Mucosa of rectum (tissue), 2 donors: ENCODE measurements at regions not wholly inside any gene's neighbourhood (a gene's known extent, or its start where the extent isn't known, plus 50 kb on each side); places are given as distances from the start of the nearest gene placed in this dataset.

Source experiments
- H3K27ac ChIP-seq, 2 donors: one replicate each; pipeline ENCODE4 v1.7.0; 2013; ENCODE audit warnings: inconsistent platforms in 2 of 2, low read depth in 2 of 2, low read length in 2 of 2
- H3K27me3 ChIP-seq, 2 donors: one replicate each; pipeline ENCODE4 v1.7.0; 2013; ENCODE audit warnings: low read length in 2 of 2; ENCODE audit not compliant: control insufficient read depth in 2 of 2, insufficient read depth in 2 of 2
- H3K36me3 ChIP-seq, 2 donors: one replicate each; pipeline ENCODE4 v1.7.0; 2013; ENCODE audit warnings: low read length in 2 of 2; ENCODE audit not compliant: control insufficient read depth in 2 of 2, insufficient read depth in 2 of 2
- H3K4me1 ChIP-seq, 2 donors: one replicate each; pipeline ENCODE4 v1.7.0; 2013; ENCODE audit warnings: low read length in 2 of 2, mild to moderate bottlenecking in 1 of 2; ENCODE audit not compliant: control insufficient read depth in 2 of 2, insufficient read depth in 2 of 2
- H3K4me3 ChIP-seq, 2 donors: one replicate each; pipeline ENCODE4 v1.7.0; 2013; ENCODE audit warnings: low read length in 2 of 2
- H3K9ac ChIP-seq, 2 donors: one replicate each; pipeline ENCODE4 v1.7.0; 2013; ENCODE audit warnings: low read length in 2 of 2, low read depth in 1 of 2, mild to moderate bottlenecking in 1 of 2
- H3K9me3 ChIP-seq, 2 donors: one replicate each; pipeline ENCODE4 v1.7.0; 2013; ENCODE audit warnings: low read length in 2 of 2; ENCODE audit not compliant: control insufficient read depth in 2 of 2
- donor health status: healthy.
- donor health status: Normal muscosa, but diverticular disease.

GRCh38 chr6:141618180-141618581, 514.5 kb upstream of the GJE1 start:
- Histone ChIP-seq H3K4me1 (no peaks in the 10 kb centered on the region), H3K27ac (no peak overlapping the region), H3K36me3 (no peaks in the 10 kb centered on the region), H3K9ac (no peak overlapping the region), H3K4me3 (no peak overlapping the region), H3K27me3 (no peaks in the 10 kb centered on the region), H3K9me3 (no peaks in the 10 kb centered on the region)

DNA sequence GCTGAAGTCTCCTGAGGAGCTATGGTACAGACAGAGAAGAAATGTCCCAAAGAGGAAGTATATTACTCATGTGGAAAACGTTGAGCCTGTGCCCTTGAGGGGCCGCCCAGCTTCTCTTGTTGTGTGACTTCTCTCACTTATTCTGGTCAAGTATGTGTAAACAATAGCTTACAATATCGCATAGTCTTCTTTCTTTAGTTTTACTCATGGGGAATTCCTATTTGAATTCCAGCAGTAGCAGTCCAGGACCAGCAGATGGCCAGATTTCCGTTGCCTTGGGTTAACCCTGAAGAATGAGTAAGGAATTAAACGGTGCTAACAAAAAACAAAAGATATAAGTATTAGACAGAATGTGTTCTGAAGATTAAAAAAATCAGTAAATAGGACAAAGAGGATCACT, 522.0 kb upstream of the GJE1 start:
- no peak overlapping the region for H3K4me3 ChIP-seq
- no peak overlapping the region for H3K9ac ChIP-seq
- no peaks in the 10 kb centered on the region for H3K4me1 ChIP-seq
- no peaks in the 10 kb centered on the region for H3K27me3 ChIP-seq
- peaks cover 0 to 4% of the 10 kb centered on the region in 2 donors for H3K9me3 ChIP-seq
- no peaks in the 10 kb centered on the region for H3K36me3 ChIP-seq
- H3K27ac ChIP-seq: no peak overlapping the region

DNA sequence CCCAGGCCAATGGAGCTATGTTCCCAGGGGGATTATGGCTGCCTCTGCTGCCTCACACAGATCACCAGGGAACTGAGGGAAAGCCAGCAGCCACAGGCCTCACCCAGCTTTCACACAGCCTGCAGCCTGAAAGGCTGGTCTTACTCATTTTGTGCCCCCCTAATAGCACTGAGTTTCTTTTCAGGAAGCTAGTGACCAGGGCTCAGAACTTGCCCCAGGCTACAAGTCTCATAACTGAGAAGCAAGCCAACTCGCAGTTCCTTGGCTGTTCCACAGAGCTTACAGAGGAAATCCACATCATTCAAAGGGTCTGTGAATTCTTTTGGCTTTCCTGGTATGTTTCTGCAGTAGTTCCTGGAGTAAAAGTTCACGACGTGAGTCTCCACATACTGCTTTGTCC, 524.8 kb upstream of the GJE1 start:
- H3K9ac ChIP-seq: no peak overlapping the region
- H3K4me1 ChIP-seq: no peaks in the 10 kb centered on the region
- H3K27ac ChIP-seq: no peak overlapping the region
- peaks cover 0 to 4% of the 10 kb centered on the region in 2 donors for H3K9me3 ChIP-seq
- no peak overlapping the region for H3K4me3 ChIP-seq
- H3K36me3 ChIP-seq: no peaks in the 10 kb centered on the region
- no peaks in the 10 kb centered on the region for H3K27me3 ChIP-seq

DNA sequence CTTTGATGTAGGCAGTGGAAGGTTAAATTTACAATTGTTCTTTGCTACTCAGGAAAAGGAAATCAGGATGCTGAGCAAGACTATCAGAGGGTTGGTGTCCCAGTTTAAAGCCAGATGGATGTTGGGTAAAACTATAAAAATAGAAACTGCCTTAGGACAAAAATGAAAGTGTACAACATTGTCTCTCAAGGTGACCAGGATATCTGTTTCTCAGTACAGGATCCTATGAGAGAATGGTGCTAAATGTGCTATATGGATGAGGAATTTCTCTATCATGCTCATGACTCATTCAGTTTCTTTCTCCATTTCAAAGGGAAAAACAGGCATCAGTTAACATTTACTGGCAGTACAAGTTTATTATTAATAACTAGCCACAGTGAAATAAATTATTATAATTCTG, 534.2 kb upstream of the GJE1 start:
- Histone ChIP-seq H3K27ac (no peak overlapping the region), H3K4me1 (no peaks in the 10 kb centered on the region), H3K27me3 (no peaks in the 10 kb centered on the region), H3K36me3 (no peaks in the 10 kb centered on the region), H3K4me3 (no peak overlapping the region), H3K9ac (no peak overlapping the region), H3K9me3 (no peaks in the 10 kb centered on the region)

DNA sequence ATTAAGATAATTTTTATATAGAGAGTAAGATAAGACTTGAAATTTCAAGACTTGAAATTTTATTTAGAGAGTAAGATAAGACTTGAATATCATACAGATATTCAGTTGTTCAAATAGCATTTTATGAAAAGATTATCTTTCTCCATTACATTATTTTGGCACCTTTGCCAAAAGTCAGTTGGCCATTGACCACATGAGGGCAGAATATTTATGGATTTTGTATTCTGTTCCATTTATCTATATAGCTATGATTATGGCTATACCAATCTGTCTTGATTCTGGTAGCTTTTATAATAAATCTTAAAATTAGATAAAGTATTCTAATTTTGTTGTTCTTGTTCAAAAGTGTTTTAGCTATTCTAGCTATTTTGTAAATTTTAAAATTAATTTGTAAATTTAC, 537.9 kb upstream of the GJE1 start:
- no peaks in the 10 kb centered on the region for H3K9me3 ChIP-seq
- no peak overlapping the region for H3K9ac ChIP-seq
- no peaks in the 10 kb centered on the region for H3K4me1 ChIP-seq
- H3K36me3 ChIP-seq: no peaks in the 10 kb centered on the region
- H3K4me3 ChIP-seq: no peak overlapping the region
- no peak overlapping the region for H3K27ac ChIP-seq
- H3K27me3 ChIP-seq: no peaks in the 10 kb centered on the region

DNA sequence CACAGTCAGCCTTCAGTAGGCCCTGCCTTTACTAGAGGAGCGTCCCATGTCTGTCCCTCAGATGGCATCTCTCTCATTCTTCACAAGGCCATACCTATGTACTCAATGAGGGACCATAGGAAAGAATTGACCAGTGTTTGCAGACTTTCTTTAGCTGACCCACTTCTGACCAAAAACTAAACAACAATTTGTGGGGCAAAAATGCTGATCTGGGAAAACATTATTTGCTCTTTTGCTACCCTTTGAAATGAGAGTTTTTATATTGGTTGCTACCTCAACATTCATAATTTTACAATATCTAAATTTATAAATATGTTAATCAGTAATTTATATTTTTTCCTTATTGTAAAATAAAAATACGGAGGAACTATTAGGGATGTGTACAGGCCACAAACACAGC, 539.4 kb upstream of the GJE1 start:
- Histone ChIP-seq H3K4me3 (no peak overlapping the region), H3K27ac (no peak overlapping the region), H3K9ac (no peak overlapping the region), H3K36me3 (no peaks in the 10 kb centered on the region), H3K27me3 (no peaks in the 10 kb centered on the region), H3K9me3 (no peaks in the 10 kb centered on the region), H3K4me1 (no peaks in the 10 kb centered on the region)

DNA sequence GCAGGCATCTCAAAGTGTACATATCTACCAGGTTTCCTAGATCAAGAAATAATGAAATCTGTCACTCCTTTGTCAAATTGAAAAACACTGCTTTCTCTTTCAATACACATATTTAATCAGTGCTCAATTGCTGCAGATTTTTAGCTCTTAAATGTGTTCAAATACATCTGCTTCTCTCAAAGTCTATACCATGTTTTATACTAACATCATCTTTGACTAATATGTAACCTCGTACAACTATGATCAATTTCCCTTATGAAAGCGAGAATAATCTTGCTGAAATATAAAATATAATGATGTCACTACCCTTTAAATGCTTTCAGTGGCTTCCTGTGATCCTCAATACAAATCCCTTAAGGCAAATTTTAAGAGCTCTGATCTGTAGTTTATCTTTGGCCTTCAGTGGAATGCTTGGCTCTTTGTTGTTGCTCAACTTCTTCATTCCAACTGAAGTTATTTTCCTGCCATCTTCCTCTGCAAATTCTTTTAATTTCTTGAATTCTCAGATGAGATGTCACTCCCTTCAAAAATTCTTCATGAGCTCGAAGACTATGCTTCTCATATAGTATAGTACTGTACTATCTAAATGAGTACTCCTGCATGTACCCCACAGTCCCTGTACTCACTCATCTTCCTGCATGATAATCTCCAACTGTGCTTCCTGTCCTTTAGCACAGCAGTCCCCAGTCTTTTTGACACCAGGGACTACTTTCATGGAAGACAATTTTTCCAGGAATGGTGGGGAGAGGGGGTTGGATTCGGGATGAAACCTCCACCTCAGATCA, 545.1 kb upstream of the GJE1 start:
- H3K27me3 ChIP-seq: no peaks in the 10 kb centered on the region
- no peak overlapping the region for H3K4me3 ChIP-seq
- no peaks in the 10 kb centered on the region for H3K4me1 ChIP-seq
- H3K9ac ChIP-seq: no peak overlapping the region
- H3K9me3 ChIP-seq: no peaks in the 10 kb centered on the region
- no peaks in the 10 kb centered on the region for H3K36me3 ChIP-seq
- no peak overlapping the region for H3K27ac ChIP-seq

GRCh38 chr6:141580988-141581552, 551.7 kb upstream of the GJE1 start:
- H3K4me3 ChIP-seq: no peak overlapping the region
- H3K27ac ChIP-seq: no peak overlapping the region
- H3K4me1 ChIP-seq: no peaks in the 10 kb centered on the region
- no peak overlapping the region for H3K9ac ChIP-seq
- H3K27me3 ChIP-seq: no peaks in the 10 kb centered on the region
- no peaks in the 10 kb centered on the region for H3K36me3 ChIP-seq
- H3K9me3 ChIP-seq: no peaks in the 10 kb centered on the region

- no peaks in the 10 kb centered on the region for H3K27me3 ChIP-seq
These were observed 552.6 kb upstream of the GJE1 start for GRCh38 chr6:141580131-141580530.

GRCh38 chr6:141576751-141577150, 556.0 kb upstream of the GJE1 start:
- no peaks in the 10 kb centered on the region for H3K27me3 ChIP-seq
- no peak overlapping the region for H3K9ac ChIP-seq
- no peak overlapping the region for H3K27ac ChIP-seq
- no peaks in the 10 kb centered on the region for H3K4me1 ChIP-seq
- H3K4me3 ChIP-seq: no peak overlapping the region
- H3K9me3 ChIP-seq: no peaks in the 10 kb centered on the region
- H3K36me3 ChIP-seq: no peaks in the 10 kb centered on the region

More at GRCh38 chr6:141580131-141580530, 552.6 kb upstream of the GJE1 start:
- H3K9ac ChIP-seq: no peak overlapping the region
- H3K4me1 ChIP-seq: no peaks in the 10 kb centered on the region
- H3K4me3 ChIP-seq: no peak overlapping the region
- no peaks in the 10 kb centered on the region for H3K9me3 ChIP-seq
- H3K27ac ChIP-seq: no peak overlapping the region
- no peaks in the 10 kb centered on the region for H3K36me3 ChIP-seq
